ENCODE measurements at regions not wholly inside any gene's neighbourhood (a gene's known extent, or its start where the extent isn't known, plus 50 kb on each side); places are given as distances from the start of the nearest gene placed in this dataset.
"Not testable (repeated sequence)": the region's sequence is repeated elsewhere in the genome, so short reads cannot be mapped to it uniquely, and the experiment has no call there.

- not testable (repeated sequence) for H3K27ac ChIP-seq (ENCODE audit: low read depth in 2 of 2, low read length in 1 of 2); H3K36me3 ChIP-seq (ENCODE audit: control insufficient read depth in 2 of 2, insufficient read depth in 2 of 2, low read length in 1 of 2); H3K4me3 ChIP-seq (ENCODE audit: low read depth in 1 of 2, low read length in 2 of 2); H3K27me3 ChIP-seq (ENCODE audit: control insufficient read depth in 1 of 2, insufficient read depth in 2 of 2, low read length in 2 of 2); H3K4me1 ChIP-seq (ENCODE audit: control insufficient read depth in 2 of 2, insufficient read depth in 2 of 2, low read length in 1 of 2); H3K9me3 ChIP-seq (ENCODE audit: control insufficient read depth in 2 of 2, insufficient read depth in 1 of 2, low read depth in 1 of 2, low read length in 1 of 2)
- 55 to 63% methylated on average over 3 to 11 of the region's 21 CpGs for whole genome bisulfite sequencing, 2 donors
Observed at GRCh38 chr14:105620865-105621471, 94.6 kb downstream of the TMEM121 start.

GRCh38 chr14:105621479-105622328 lies 95.3 kb downstream of the TMEM121 start:
- not testable (repeated sequence) for H3K4me1 ChIP-seq (ENCODE audit: control insufficient read depth in 2 of 2, insufficient read depth in 2 of 2, low read length in 1 of 2); H3K36me3 ChIP-seq (ENCODE audit: control insufficient read depth in 2 of 2, insufficient read depth in 2 of 2, low read length in 1 of 2); H3K27me3 ChIP-seq (ENCODE audit: control insufficient read depth in 1 of 2, insufficient read depth in 2 of 2, low read length in 2 of 2); H3K4me3 ChIP-seq (ENCODE audit: low read depth in 1 of 2, low read length in 2 of 2); H3K9me3 ChIP-seq (ENCODE audit: control insufficient read depth in 2 of 2, insufficient read depth in 1 of 2, low read depth in 1 of 2, low read length in 1 of 2)
- 70 to 73% methylated on average over 23 of the region's 23 CpGs for WGBS, 2 donors
- H3K27ac ChIP-seq (ENCODE audit: low read depth in 2 of 2, low read length in 1 of 2), result peak overlapping the region in 1 of 2 donors; percentile 9

DNA sequence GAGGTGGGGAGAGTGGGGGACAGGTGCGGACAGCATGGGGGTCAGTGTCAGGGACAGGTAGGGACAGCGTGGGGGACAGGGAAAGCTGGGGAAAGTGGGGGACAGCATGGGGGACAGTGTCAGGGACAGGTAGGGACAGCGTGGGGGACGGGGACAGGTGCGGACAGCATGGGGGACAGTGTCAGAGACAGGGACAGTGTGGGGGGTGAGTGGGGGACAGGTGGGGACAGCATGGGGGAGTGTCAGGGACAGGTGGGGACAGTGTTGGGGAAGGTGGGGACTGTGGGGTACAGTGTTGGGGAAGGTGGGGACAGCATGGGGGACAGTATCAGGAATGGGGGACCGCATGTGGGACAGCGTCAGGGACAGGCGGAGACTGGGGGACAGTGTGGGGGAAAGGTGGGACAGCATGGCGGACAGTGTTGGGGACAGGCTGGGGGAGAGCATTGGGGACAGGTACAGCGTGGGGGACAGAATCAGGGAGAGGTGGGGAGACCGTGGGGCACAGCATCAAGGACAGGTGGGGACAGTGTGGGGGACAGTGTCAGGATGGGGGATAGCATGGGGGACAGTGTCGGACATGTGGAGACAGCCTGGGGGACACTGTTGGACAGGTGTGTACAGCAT lies 96.1 kb downstream of the TMEM121 start:
- peaks cover 0 to 7% of the 10 kb centered on the region in 2 donors for H3K4me1 ChIP-seq (ENCODE audit: control insufficient read depth in 2 of 2, insufficient read depth in 2 of 2, low read length in 1 of 2)
- peaks cover 0 to 5% of the 10 kb centered on the region in 2 donors for H3K9me3 ChIP-seq (ENCODE audit: control insufficient read depth in 2 of 2, insufficient read depth in 1 of 2, low read depth in 1 of 2, low read length in 1 of 2)
- H3K27me3 ChIP-seq (ENCODE audit: control insufficient read depth in 1 of 2, insufficient read depth in 2 of 2, low read length in 2 of 2), result no peaks in the 10 kb centered on the region
- H3K4me3 ChIP-seq (ENCODE audit: low read depth in 1 of 2, low read length in 2 of 2), result no peak overlapping the region
- H3K36me3 ChIP-seq (ENCODE audit: control insufficient read depth in 2 of 2, insufficient read depth in 2 of 2, low read length in 1 of 2), result no peaks in the 10 kb centered on the region
- 81 to 86% methylated on average over 12 of the region's 12 CpGs for WGBS, 2 donors
- H3K27ac ChIP-seq (ENCODE audit: low read depth in 2 of 2, low read length in 1 of 2), result no peak overlapping the region

- not testable (repeated sequence) for H3K4me3 ChIP-seq (ENCODE audit: low read depth in 1 of 2, low read length in 2 of 2); H3K4me1 ChIP-seq (ENCODE audit: control insufficient read depth in 2 of 2, insufficient read depth in 2 of 2, low read length in 1 of 2); H3K27me3 ChIP-seq (ENCODE audit: control insufficient read depth in 1 of 2, insufficient read depth in 2 of 2, low read length in 2 of 2); H3K27ac ChIP-seq (ENCODE audit: low read depth in 2 of 2, low read length in 1 of 2); H3K9me3 ChIP-seq (ENCODE audit: control insufficient read depth in 2 of 2, insufficient read depth in 1 of 2, low read depth in 1 of 2, low read length in 1 of 2); H3K36me3 ChIP-seq (ENCODE audit: control insufficient read depth in 2 of 2, insufficient read depth in 2 of 2, low read length in 1 of 2)
- 65 to 75% methylated on average over 14 of the region's 14 CpGs for WGBS, 2 donors
Observed at GRCh38 chr14:105623178-105623577, 96.8 kb downstream of the TMEM121 start.

DNA sequence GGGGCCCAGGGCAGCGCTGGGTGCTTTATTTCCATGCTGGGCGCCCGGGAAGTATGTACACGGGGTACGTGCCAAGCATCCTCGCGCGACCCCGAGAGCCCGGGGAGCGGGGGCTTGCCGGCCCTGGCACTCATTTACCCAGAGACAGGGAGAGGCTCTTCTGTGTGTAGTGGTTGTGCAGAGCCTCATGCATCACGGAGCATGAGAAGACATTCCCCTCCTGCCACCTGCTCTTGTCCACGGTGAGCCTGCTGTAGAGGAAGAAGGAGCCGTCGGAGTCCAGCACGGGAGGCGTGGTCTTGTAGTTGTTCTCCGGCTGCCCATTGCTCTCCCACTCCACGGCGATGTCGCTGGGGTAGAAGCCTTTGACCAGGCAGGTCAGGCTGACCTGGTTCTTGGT lies 98.0 kb downstream of the TMEM121 start:
- not testable (repeated sequence) for H3K36me3 ChIP-seq (ENCODE audit: control insufficient read depth in 2 of 2, insufficient read depth in 2 of 2, low read length in 1 of 2); H3K4me1 ChIP-seq (ENCODE audit: control insufficient read depth in 2 of 2, insufficient read depth in 2 of 2, low read length in 1 of 2); H3K27ac ChIP-seq (ENCODE audit: low read depth in 2 of 2, low read length in 1 of 2); H3K4me3 ChIP-seq (ENCODE audit: low read depth in 1 of 2, low read length in 2 of 2); H3K9me3 ChIP-seq (ENCODE audit: control insufficient read depth in 2 of 2, insufficient read depth in 1 of 2, low read depth in 1 of 2, low read length in 1 of 2); H3K27me3 ChIP-seq (ENCODE audit: control insufficient read depth in 1 of 2, insufficient read depth in 2 of 2, low read length in 2 of 2)
- 86 to 90% methylated on average over 10 to 22 of the region's 22 CpGs for WGBS, 2 donors

GRCh38 chr14:105624749-105625434 lies 98.5 kb downstream of the TMEM121 start:
- H3K27me3 ChIP-seq (ENCODE audit: control insufficient read depth in 1 of 2, insufficient read depth in 2 of 2, low read length in 2 of 2); H3K36me3 ChIP-seq (ENCODE audit: control insufficient read depth in 2 of 2, insufficient read depth in 2 of 2, low read length in 1 of 2); H3K27ac ChIP-seq (ENCODE audit: low read depth in 2 of 2, low read length in 1 of 2); H3K9me3 ChIP-seq (ENCODE audit: control insufficient read depth in 2 of 2, insufficient read depth in 1 of 2, low read depth in 1 of 2, low read length in 1 of 2); H3K4me1 ChIP-seq (ENCODE audit: control insufficient read depth in 2 of 2, insufficient read depth in 2 of 2, low read length in 1 of 2); H3K4me3 ChIP-seq (ENCODE audit: low read depth in 1 of 2, low read length in 2 of 2): not testable (repeated sequence)
- WGBS, 2 donors, result 86 to 89% methylated on average over 25 of the region's 25 CpGs

DNA sequence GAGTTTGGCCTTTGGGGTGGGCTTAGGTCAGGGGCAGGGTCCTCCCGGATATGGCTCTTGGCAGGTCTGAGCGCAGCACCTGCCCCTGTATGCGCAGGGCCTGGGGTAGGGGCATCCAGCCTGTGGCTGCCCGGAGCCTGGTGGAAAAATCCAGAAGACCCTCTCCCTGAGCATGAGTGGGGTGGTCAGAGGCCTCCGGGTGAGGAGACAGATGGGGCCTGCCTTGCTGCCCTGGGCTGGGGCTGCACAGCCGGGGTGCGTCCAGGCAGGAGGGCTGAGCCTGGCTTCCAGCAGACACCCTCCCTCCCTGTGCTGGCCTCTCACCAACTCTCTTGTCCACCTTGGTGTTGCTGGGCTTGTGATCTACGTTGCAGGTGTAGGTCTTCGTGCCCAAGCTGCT lies 99.1 kb downstream of the TMEM121 start:
- not testable (repeated sequence) for H3K4me3 ChIP-seq (ENCODE audit: low read depth in 1 of 2, low read length in 2 of 2); H3K9me3 ChIP-seq (ENCODE audit: control insufficient read depth in 2 of 2, insufficient read depth in 1 of 2, low read depth in 1 of 2, low read length in 1 of 2); H3K4me1 ChIP-seq (ENCODE audit: control insufficient read depth in 2 of 2, insufficient read depth in 2 of 2, low read length in 1 of 2); H3K27me3 ChIP-seq (ENCODE audit: control insufficient read depth in 1 of 2, insufficient read depth in 2 of 2, low read length in 2 of 2); H3K27ac ChIP-seq (ENCODE audit: low read depth in 2 of 2, low read length in 1 of 2); H3K36me3 ChIP-seq (ENCODE audit: control insufficient read depth in 2 of 2, insufficient read depth in 2 of 2, low read length in 1 of 2)
- 72 to 78% methylated on average over 6 to 9 of the region's 9 CpGs for WGBS, 2 donors

DNA sequence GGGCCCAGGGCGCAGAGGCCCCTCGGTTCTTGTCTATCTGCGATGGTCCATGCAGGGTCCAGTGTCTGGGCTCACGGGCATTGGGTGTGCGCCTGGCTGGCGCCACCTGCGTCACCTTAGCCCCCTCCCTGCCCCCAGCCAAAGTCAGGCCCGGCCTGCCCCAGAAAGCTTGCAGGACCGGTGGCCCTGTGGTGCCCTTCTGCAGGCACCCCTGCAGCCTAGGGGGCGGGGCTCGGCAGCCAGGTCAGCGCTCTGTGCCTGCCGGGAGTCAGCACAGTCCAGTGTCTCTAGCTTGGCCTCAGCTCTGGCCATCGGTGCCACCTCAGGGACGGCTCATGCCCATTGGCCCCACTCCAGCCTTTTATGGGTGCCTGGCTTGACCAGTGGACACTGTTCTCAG lies 99.7 kb downstream of the TMEM121 start:
- H3K4me1 ChIP-seq (ENCODE audit: control insufficient read depth in 2 of 2, insufficient read depth in 2 of 2, low read length in 1 of 2); H3K27me3 ChIP-seq (ENCODE audit: control insufficient read depth in 1 of 2, insufficient read depth in 2 of 2, low read length in 2 of 2); H3K27ac ChIP-seq (ENCODE audit: low read depth in 2 of 2, low read length in 1 of 2); H3K9me3 ChIP-seq (ENCODE audit: control insufficient read depth in 2 of 2, insufficient read depth in 1 of 2, low read depth in 1 of 2, low read length in 1 of 2); H3K4me3 ChIP-seq (ENCODE audit: low read depth in 1 of 2, low read length in 2 of 2); H3K36me3 ChIP-seq (ENCODE audit: control insufficient read depth in 2 of 2, insufficient read depth in 2 of 2, low read length in 1 of 2): not testable (repeated sequence)
- 62 to 74% methylated on average over 12 to 13 of the region's 15 CpGs for WGBS, 2 donors

DNA sequence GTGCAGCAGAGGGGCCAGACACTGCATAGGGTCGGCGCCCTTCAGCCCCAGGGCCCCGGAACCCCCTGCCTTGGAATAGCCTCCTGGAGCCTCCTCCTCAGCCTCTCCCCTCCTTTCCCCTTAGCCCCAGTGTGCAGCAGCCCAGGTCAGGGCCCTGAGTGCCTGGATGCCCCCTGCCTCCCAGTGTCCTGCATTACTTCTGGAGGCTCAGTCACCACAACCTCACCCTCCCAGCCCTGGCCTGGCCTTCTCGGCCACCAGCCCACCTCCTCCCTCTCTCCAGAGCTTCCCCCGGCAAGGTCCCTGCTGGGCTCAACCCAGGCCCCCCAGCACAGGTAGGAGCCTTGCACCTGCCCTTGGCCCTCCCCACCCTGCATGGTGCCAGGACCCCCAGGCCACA lies 100.3 kb downstream of the TMEM121 start:
- H3K4me1 ChIP-seq (ENCODE audit: control insufficient read depth in 2 of 2, insufficient read depth in 2 of 2, low read length in 1 of 2); H3K36me3 ChIP-seq (ENCODE audit: control insufficient read depth in 2 of 2, insufficient read depth in 2 of 2, low read length in 1 of 2); H3K27me3 ChIP-seq (ENCODE audit: control insufficient read depth in 1 of 2, insufficient read depth in 2 of 2, low read length in 2 of 2); H3K9me3 ChIP-seq (ENCODE audit: control insufficient read depth in 2 of 2, insufficient read depth in 1 of 2, low read depth in 1 of 2, low read length in 1 of 2); H3K4me3 ChIP-seq (ENCODE audit: low read depth in 1 of 2, low read length in 2 of 2); H3K27ac ChIP-seq (ENCODE audit: low read depth in 2 of 2, low read length in 1 of 2): not testable (repeated sequence)
- WGBS, 2 donors, result no CpG with 5 or more reads among the region's 5 CpGs
